ENCODE measurements at regions not wholly inside any gene's neighbourhood (a gene's known extent, or its start where the extent isn't known, plus 50 kb on each side); places are given as distances from the start of the nearest gene placed in this dataset.
"Not testable (repeated sequence)": the region's sequence is repeated elsewhere in the genome, so short reads cannot be mapped to it uniquely, and the experiment has no call there.

DNA sequence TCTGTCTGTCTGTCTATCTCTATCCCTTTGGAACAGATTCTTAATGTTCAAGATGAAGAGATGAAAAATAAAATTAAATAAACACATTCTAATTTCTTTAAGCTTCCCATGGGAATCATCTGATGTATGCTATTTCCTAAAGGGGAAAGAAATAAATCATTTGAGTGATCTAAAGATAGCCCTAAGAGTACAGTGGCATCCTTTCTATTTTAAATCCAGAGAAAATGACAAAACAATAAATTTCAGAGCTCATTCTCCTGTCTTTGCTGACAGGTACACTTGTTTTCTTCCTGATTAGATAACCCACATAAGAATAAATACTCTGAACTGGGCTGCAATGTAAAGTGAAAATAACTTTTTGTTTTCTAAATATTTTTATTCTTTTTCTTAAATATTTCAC lies 550.4 kb downstream of the JRKL start:
- no peak for DNase-seq

DNA sequence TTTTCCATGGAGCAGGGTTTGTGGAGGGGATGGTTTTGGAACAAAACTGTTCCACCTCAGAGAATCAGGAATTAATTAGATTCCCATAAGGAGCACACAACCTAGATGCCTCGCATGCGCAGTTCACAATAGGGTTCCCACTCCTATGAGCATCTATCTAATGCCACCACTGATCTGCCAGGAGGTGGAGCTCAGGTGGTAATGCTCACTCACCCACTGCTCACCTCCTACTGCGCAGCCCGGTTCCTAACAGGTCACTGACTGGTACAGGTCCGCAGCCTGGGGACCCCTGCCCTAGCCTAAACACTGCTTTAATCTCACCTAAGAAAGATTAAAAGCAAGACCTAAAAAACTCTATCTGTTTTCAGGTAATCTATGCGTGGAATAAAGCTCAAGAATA lies 553.0 kb downstream of the JRKL start:
- no peak for DNase-seq

DNA sequence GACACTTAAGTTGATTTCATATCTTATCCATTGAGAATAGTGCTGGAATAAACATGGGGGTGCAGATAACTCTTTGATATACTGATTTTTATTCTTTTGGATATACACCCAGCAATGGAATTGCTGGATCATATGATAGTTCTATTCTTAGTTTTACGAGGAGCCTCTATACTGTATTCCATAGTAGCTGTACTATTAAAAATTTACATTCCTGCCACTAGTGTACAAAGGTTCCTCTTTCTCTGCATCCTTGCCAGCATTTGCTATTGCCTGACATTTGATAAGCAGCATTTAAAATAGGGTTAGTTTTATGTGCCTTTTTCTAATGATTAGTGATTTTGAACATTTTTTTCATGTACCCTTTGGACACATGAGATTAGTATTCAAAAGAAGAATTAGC lies 554.2 kb downstream of the JRKL start:
- no peak for DNase-seq

DNA sequence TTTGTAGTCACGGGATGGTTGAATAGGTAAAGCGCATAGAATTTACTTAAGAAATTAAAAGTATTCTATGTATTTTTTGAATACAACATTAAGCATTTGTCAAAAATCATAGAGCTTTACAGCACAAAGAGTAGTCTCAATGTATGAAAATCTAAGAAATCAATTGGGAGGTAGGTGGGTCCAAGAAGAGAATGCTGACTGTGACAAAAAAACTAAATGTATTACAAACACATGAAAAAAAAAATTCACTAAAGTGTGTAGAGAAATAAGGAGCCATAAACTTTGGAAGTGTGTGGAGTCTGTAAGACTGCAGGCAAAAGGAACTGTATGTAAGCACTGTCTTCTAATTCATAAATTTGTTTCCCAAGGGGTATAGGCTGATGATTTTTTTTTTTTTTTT lies 558.3 kb downstream of the JRKL start:
- no peak for DNase-seq

DNA sequence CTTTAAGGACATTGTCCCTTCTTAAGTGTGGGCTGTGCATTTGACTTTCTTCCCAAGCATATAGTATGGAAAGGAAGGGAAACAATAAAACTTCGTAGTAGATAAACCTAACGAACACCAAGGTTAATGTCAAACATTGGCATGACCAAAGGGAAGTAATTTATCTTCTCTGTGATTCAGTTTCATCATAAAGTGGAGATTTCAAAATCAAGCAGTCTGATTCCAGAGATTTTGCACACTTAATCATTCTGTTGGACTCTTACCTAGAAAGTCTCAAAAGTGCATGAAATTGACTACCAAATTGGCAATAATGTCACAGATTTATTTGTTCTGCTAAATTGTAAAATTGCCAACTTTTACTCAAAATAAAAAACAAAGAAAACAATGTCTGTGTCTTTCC lies 559.7 kb downstream of the JRKL start:
- no peak for DNase-seq

DNA sequence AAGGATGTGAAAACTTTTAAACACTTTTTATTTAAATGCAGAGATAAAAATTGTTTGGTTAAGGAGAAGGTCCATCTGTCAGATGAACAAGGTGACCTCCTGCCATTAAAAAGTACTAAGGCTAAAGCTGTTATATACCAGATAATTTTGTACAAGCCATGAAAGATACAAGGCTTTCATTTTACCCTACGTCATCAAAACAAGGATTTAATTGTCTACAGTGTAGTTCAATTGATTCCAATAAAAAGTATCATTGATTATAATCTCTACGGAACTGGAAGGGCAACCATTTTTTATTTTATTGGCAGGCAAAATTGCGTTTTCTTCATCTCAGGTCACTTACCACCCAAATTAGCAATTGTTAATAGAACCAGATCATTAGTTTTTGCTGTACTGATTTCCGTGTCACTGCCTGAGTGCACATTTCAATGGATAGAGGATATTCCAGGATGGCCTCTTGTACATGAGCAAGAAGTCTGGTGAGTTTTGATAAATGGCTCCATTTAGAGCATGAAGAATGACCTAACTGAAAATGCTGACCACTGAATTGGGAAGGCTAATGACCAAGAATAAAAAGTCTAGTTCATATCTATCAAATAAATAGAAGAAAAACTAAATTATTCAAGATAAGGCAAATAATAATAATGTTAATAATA lies 564.9 kb downstream of the JRKL start:
- no peak for DNase-seq

DNA sequence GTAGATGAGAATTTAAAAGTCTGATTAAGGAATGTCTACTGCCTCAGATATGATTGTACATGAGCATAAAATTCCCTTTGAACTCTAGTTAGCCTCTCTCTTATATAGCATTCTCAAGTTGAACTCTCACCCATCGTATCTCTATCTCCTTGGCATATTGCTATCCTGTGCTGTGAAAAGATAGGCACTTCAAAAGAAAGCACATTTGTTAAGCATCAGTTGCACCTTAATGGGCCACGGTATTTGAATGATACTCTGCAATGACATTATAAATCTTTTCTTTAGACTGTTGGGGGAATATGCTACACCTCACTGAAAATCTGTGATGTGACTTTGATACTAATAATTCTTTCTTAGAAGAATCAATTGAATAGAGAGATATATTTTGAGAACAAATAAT lies 570.7 kb downstream of the JRKL start:
- DNase-seq = no peak

DNA sequence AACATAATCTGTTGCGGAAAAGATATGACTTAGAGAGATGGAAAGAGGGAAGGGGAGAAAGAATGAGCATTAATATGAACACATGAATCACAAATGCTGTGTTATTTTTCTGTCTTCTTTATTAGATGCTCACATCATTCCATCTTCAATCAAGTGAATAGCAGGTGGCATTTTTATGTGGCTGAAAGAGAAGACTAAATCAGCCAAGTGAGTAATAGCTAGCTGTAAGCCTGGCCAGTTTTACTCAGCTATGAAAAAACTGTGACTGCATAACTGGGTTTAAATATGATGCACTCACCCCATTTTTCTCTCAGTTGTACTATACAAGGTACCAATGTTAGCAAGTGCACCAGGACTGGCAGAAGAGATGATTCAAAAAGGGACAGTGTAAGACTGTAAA lies 571.1 kb downstream of the JRKL start:
- DNase-seq = no peak

DNA sequence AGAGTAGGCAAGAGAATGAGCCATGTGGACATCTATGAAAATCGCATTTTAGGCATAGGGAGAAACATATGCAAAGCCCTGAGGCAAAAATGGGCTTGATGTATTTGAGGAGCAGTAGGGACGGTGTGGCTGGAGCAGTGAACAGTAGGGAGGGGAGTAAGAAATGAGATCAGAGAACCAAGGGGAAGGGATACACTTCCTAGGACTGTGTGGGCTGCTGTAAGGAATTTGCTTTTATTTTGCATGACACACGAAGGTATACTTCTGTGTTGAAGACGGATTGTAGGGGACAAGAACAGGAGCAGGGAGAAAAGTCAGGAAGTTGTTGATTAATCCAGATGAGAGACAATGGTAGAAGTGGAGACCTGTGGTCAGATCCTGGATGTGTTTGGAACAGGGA lies 572.1 kb downstream of the JRKL start:
- no peak for DNase-seq

DNA sequence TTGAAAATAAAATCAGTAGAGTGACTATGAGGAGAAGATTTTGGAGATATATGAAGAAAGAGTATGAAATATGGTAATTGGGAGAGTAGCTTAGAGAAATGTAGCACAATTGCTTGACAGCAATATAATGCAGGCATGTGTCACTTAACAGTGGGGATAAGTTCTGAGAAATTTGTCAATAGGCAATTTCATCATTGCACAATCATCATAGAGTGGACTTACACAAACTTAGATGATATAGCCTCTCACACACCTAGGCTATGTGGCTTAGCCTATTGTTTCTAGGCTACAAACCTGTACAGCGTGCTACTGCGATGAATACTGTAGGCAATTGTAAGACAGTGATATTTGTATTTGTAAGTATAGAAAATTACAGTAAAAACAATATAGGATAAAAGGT lies 573.6 kb downstream of the JRKL start:
- DNase-seq = no peak

DNA sequence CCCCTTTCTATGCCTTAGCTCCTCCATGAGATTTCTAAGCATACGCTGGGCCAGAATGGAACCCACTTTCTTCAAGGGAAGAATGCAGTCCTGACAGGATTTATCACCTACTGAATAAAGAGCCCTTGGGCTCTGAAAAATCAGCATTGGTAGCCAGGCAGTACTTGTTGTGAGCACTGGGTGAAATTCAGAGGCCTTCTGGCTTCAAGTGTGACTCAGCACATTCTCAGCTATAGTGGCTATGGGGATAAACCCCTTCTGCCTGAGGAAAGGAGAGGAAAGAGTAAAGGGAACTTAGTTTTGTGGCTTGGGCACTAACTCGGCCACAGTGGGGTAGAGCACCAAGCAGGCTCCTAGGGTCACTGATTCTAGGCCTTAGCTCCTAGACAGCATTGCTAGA lies 574.8 kb downstream of the JRKL start:
- DNase-seq = no peak

DNA sequence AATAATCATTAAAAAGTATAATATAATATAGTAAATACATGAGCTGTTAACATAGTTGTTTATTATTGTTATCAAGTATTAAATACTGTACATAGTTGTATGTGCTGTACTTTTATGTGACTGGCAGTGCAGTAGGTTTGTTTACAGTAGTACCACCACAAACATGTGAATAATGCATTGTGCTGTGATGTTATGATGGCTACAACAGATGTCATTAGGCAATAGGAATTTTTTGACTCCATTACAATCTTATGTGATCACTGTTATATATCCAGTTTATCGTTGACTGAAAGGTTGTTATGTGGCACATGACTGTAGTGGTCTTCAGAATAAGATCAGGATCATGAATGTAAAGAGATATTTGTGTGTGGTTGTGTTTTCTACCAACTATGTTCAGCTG lies 577.8 kb downstream of the JRKL start:
- DNase-seq = no peak

DNA sequence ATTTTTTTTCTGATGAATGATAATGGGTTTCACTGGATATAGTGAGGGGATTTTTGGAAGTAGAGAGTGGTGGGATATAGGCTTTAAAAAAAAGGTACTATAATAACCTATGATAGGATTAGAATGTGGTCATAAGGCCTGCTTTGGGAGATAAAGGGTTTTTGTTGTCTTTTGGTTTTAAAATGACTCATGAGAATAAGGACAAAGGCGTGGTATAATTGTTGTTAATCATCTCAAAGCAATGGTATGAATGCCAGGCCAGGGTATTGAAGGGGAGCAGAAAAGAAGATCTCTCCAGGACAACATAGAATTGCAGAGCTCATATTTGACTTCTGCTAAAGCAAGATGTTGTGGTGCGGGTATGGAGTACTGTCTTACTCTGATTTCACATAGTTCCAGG lies 579.4 kb downstream of the JRKL start:
- DNase-seq = no peak

DNA sequence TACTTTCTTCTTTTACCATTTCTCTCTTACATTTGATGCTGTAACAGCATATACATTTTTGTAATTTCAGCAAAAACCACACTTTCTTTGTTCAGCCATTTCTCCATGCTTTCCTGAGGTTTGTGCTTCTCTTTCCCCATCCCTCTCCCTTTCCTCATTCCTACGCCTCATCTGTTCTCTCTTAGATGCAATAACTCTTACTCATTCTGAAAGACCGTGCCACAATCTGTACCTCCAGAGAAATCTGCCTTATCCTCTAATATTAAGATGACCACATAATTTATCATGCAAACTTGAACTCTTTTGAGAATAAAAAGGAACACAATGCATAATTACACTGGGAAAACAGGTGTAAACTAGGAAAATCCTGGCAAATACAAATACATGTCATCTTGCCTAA lies 588.9 kb downstream of the JRKL start:
- DNase-seq = no peak

DNA sequence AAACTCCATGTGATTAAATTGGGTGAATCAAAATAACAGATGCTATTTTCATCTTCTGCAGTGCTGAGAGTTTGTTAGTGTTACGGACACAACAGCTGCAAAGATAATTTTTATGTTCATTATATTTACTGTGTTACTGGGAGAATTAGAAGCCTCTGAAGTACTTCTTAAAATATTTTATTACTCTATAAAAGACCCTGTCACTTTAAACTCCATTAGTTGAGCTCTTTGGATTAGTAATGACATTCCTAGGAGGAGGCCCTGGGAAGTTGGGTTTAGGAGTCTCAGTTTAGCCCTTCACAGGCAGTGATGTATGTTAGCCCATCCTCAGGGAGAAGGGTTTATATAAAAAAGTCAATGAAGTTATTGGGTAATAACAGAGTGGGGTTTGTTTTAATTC lies 596.7 kb downstream of the JRKL start:
- no peak for DNase-seq

DNA sequence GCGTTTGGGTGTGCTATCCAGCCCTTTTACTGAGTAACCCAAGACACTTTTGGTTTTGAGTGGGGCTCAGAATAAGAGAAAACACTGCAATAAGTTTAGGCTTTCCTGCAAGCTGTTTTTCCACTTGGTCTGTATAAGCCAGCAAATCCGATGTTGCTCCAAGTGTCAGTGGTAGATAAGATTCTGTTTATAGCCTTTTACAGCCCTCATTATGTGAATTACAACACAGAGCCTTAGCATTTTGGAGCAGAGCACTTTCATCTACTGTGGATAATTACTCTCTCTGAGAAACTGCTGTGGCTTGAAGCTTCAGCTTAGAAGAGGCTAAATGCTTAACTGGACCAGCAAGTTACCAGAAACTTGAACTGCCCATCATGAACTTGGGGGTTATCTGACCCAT lies 601.1 kb downstream of the JRKL start:
- no peak for DNase-seq

DNA sequence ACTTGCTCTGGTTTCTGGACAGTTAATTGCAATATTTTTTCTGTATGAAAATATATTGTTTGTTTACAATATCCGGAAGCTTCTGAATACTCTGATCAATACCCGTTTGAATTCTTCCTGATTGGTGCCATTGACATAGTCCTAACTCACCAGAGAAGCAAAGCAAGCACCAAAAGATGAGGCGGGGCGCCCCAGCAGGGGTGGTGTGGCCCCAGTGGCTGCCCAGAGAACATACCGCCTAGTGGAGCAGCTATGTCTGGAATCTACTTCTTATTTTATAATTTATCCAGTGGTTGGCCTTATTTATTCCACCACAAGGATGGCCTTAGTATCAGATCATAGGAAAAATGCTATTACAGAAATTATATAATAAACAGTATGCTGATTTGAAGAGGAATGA lies 610.7 kb downstream of the JRKL start:
- DNase-seq = no peak

DNA sequence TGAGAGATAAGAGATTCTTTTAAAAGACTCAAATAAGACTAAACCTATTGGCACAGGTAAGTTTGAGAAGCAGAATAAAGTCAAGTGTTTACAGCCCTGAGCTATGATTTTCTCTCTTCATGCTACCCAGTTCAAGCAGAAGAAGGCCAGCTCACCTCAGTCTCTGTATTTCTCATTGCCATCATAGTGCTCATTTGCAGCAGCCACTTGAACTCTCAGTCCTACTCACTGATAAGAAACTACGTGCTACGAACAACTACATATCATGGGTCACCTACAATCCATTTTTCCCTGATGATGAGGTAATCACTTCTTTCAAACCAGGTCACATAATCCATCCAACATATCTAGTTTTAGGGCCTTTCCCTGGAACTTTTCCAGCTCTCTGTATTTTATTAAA lies 617.5 kb downstream of the JRKL start:
- no peak for DNase-seq

DNA sequence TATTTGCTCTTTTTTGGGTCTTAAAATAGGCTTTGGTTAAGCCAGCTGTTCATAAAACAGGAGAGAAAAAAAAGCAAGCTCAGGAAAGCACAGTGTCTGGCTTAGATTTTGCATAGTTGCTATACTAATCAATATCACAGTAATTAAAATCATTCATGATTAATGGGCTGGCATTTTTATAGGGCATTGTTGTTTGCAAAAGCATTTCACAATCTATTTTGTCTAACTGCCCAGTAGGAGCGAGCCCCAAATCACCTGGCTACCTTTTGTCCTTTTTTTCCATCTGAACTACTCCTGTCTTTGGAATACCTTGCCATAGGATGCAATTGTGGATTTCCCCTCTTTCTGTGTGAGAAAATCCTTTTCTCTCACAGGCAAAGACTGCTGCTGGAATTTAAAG lies 619.8 kb downstream of the JRKL start:
- no peak for DNase-seq

DNA sequence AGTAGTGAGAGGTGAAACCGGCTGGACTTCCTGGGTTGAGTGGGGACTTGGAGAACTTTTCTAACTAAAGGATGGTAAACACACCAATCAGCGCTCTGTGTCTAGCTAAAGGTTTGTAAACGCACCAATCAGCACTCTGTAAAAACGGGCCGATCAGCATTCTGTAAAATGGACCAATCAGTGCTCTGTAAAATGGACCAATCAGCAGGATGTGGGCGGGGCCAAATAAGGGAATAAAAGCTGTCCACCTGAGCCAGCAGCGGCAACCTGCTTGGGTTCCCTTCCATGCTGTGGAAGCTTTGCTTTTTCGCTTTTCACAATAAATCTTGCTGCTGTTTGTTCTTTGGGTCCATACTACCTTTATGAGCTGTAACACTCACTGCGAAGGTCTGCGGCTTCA lies 621.2 kb downstream of the JRKL start:
- not testable (repeated sequence) for DNase-seq

DNA sequence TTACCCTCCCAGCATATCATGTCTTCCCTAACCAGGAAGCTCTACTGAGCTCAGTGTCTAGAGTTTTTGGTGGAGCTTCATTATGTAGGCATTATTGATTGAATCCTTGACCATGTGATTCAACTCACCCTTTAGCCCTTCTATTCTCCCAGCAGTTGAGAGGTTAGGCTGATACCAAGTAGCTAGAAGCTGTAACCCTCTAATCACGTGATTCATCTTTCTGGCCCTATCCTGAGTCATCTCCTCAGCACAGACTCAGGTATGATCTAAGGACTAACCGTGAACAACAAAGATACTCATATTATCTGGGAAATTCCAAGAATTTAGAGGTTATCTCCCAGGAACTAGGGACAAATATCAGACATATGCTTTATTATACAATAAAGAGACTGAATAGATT lies 625.5 kb downstream of the JRKL start:
- no peak for DNase-seq

DNA sequence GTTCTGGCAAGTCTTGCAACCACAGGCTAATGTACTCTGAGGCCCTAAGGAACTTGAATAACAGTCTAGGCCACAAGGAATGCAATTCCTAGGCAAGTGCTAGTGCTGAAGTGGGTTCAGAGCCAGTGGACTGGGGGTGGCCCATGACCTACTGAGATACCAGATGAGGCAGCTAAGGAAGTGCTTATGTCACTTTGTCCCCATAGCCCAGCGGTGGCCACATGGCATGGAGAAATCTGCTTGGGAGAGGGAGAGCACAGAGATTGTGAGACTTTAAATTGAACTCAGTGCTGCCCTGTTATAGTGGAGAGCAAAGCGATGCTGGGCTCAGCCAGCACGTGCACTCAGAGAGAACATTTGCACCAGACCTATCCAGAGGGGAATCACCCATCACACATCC lies 629.5 kb downstream of the JRKL start:
- DNase-seq = no peak

DNA sequence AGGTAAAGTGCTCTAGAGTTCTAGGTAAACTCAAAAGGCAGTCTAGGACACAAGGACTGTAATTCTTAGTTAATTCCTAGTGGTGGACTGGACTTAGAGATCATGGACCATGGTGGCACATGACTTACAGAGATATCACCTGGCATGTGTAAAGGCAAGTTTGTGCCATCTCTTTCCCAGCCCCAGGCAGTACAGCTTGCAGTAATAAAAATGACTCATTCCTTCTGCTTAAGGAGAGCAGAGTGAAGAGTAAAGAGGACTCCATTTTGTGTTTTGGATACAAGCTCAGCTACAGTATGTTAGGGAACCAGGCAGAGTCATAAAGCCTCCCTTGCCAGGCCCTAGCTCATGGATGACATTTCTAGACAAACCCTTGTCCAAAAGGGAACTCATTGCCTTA lies 629.9 kb downstream of the JRKL start:
- DNase-seq = no peak

DNA sequence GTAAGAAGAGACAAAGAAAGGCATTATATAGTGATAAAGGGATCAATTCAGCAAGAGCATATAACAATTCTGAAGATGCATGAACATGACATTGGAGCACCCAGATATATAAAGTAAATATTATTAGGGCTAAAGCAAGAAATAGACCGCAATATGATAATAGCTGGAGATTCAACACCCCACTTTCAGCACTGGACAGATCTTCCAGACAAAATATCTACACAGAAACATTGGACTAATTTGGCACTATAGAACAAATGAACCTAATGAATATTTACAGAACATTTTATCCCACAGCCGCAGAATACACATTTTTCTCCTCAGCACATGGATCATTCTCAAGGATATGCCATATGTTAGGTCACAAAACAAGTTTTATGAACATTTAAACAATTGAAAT lies 633.1 kb downstream of the JRKL start:
- DNase-seq = no peak

DNA sequence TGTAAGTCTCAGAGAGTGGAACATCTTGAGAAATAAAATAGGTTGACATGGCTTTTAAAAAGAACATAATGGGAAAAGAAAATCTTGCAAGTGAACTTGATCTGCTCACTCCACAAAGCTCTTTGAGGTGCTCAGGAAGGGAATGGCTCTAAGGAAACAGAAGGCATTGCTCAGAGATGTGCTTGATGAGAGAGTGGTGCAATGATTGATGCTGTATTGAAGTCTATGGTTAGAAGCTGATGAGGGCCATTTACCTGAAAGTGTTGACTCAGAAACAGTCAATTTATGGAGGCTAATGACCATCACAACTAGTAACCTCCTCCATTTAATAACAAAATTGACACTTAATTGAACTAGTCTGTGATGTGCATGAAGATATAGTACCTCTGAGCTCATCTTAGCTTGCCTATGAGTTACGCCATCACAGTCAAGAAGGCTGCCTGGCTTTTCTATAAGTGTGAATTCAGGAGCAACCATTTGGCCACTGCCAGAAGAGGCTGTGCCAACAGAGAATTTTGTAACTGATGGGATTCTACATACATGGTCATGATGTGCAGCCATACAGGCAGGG lies 639.1 kb downstream of the JRKL start:
- no peak for DNase-seq

DNA sequence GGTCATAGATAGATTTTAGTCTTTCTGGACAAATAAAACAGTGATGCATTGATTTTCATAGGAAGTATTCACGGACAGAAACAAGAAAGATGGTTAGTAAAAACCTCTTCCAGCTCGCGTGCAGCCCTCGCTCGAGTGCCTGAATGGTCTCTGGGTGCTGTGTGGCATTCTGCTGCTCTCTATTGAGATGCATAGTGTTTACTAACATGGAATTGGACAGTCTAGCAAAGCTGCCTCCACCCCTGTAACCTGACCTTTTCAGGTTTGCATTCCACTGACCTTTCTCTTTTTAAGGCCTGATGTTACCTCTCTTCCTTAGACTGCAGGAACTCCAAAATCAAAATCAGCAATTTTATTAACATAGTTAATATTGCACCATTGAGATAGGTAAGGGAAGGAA lies 643.4 kb downstream of the JRKL start:
- no peak for DNase-seq
